GM12892 (cell line): ENCODE measurements at regions not wholly inside any gene's neighbourhood (a gene's known extent, or its start where the extent isn't known, plus 50 kb on each side); places are given as distances from the start of the nearest gene placed in this dataset.

Experiments used
- POLR2A ChIP-seq: IDR thresholded peaks from 2 replicates; pipeline ENCODE4 v1.6.1; 2011; ENCODE audit warnings: low read depth, low read length, control low read depth
- POLR2AphosphoS5 ChIP-seq: IDR thresholded peaks from 2 replicates; pipeline ENCODE4 v1.6.1; 2011; ENCODE audit warnings: low read depth, low read length, control low read depth
- TAF1 ChIP-seq: IDR thresholded peaks from 2 replicates; pipeline ENCODE4 v1.6.1; 2011; ENCODE audit warnings: low read depth, mild to moderate bottlenecking, control low read depth, low read length, borderline replicate concordance

- TF ChIP-seq POLR2A (no peak), POLR2AphosphoS5 (no peak), TAF1 (no peak)
Measured at GRCh38 chr2:7527165-7527722, 610.0 kb downstream of the RNF144A start.
